NT2/D1 (cell line): ENCODE measurements at regions not wholly inside any gene's neighbourhood (a gene's known extent, or its start where the extent isn't known, plus 50 kb on each side); places are given as distances from the start of the nearest gene placed in this dataset.

ENCODE experiments used
- SUZ12 ChIP-seq: IDR thresholded peaks from 2 replicates; pipeline ENCODE4 v1.6.1; 2011; ENCODE audit not compliant: insufficient read length, insufficient read depth; ENCODE audit errors: extremely low read depth
- YY1 ChIP-seq: IDR thresholded peaks from 2 replicates; pipeline ENCODE4 v1.6.1; 2011; ENCODE audit not compliant: insufficient read length, insufficient read depth
- ZNF274 ChIP-seq: IDR thresholded peaks from 2 replicates; pipeline ENCODE4 v1.6.1; 2011; ENCODE audit warnings: mild to moderate bottlenecking, low read depth, low read length

GRCh38 chr5:92908952-92909601 is 671.9 kb downstream of the NR2F1-AS1 start:
- TF ChIP-seq ZNF274 (no peak), SUZ12 (no peak), YY1 (no peak)
